Glutamatergic neuron (in vitro differentiated cells): ENCODE measurements at regions not wholly inside any gene's neighbourhood (a gene's known extent, or its start where the extent isn't known, plus 50 kb on each side); places are given as distances from the start of the nearest gene placed in this dataset.

Source experiments
- DNase-seq: peaks from one replicate; pipeline ENCODE4 v3.0.0; 2022
- H3K27ac Mint-ChIP-seq: one replicate; pipeline ENCODE4 v1.8.0; 2020; ENCODE audit warnings: mild to moderate bottlenecking, mixed read lengths, inconsistent platforms; ENCODE audit not compliant: unreplicated experiment
- H3K27me3 Mint-ChIP-seq: one replicate; pipeline ENCODE4 v1.8.0; 2020; ENCODE audit warnings: mild to moderate bottlenecking, moderate library complexity, mixed read lengths, inconsistent platforms; ENCODE audit not compliant: unreplicated experiment
- H3K36me3 Mint-ChIP-seq: one replicate; pipeline ENCODE4 v1.8.0; 2020; ENCODE audit warnings: mild to moderate bottlenecking, mixed read lengths, inconsistent platforms; ENCODE audit not compliant: unreplicated experiment
- H3K4me1 Mint-ChIP-seq: one replicate; pipeline ENCODE4 v1.8.0; 2020; ENCODE audit warnings: mild to moderate bottlenecking, low read depth, mixed read lengths, inconsistent platforms; ENCODE audit not compliant: unreplicated experiment
- H3K4me3 Mint-ChIP-seq: one replicate; pipeline ENCODE4 v1.8.0; 2020; ENCODE audit warnings: mild to moderate bottlenecking, mixed read lengths, inconsistent platforms; ENCODE audit not compliant: unreplicated experiment
- H3K9me3 Mint-ChIP-seq: one replicate; pipeline ENCODE4 v1.8.0; 2020; ENCODE audit warnings: mild to moderate bottlenecking, moderate library complexity, mixed read lengths, inconsistent platforms; ENCODE audit not compliant: unreplicated experiment
- TF ChIP-seq, protein P1 (sequence below): fragments of 200-600 bp; sonication (generic); IDR thresholded peaks from one replicate; pipeline ENCODE4 v1.5.0; 2021; ENCODE audit not compliant: partially characterized antibody, unreplicated experiment

DNA sequence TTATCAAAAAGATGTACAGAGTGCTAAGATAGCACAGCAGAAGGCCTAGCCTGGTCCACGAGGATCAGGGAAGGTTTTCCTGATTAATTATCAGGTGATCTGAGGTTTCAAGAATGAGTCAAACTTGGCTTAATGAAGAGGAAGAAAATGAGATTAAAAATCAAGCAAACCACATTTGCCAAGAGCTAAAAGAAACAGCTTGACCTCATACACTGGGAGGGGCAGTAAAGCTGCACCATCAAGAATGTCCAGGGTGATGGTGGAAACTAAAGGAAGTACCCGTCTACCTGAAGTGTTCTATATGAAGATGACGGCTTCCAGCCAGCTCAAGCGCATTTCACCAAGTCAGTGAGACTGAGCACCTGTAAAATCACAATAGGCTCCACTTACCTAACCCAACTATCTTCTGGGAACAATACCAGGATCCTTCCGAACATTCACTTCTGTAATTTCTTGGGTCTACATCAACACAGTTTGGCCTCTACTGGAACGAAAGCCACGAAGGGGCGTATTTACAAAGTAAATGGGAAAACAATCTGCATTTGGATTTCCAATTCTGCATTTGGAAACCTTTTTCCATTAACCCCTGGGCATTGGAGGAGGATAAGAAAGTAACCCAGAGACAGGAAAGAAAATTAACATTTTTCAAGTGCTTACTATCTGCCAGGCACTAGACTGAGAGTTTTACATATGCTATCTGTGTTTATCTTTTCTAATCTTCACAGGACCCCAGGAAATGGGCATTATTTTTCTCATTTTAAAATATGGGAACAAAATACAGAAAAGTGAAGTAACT lies 114.0 kb upstream of the DCLK2 start:
- TF ChIP-seq, protein P1, sequence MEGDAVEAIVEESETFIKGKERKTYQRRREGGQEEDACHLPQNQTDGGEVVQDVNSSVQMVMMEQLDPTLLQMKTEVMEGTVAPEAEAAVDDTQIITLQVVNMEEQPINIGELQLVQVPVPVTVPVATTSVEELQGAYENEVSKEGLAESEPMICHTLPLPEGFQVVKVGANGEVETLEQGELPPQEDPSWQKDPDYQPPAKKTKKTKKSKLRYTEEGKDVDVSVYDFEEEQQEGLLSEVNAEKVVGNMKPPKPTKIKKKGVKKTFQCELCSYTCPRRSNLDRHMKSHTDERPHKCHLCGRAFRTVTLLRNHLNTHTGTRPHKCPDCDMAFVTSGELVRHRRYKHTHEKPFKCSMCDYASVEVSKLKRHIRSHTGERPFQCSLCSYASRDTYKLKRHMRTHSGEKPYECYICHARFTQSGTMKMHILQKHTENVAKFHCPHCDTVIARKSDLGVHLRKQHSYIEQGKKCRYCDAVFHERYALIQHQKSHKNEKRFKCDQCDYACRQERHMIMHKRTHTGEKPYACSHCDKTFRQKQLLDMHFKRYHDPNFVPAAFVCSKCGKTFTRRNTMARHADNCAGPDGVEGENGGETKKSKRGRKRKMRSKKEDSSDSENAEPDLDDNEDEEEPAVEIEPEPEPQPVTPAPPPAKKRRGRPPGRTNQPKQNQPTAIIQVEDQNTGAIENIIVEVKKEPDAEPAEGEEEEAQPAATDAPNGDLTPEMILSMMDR, result no peak
- Mint-ChIP-seq H3K27ac (no peak overlapping the region), H3K4me1 (no peaks in the 10 kb centered on the region), H3K27me3 (no peaks in the 10 kb centered on the region), H3K36me3 (no peaks in the 10 kb centered on the region), H3K4me3 (no peak overlapping the region), H3K9me3 (no peaks in the 10 kb centered on the region)
- DNase-seq, result no peak

DNA sequence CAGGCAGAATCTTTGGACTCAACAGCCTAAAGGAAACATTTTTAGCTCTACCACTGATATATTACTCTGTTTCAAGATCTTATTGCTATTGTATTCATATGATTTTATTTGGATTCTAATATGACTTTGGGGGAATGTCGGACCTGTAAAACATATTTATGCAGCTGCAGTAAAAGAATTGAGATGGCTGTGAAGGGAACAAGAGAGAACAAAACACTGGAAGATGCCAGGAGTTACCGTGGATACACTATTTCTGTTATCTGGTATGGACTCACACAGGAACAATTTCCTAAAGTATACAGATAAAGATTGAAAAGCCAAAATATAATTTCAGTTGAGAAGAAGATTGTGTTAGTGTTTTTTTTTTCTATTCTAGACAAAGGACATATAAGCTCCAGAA lies 113.0 kb upstream of the DCLK2 start:
- no peaks in the 10 kb centered on the region for H3K4me1 Mint-ChIP-seq
- no peak for DNase-seq
- no peaks in the 10 kb centered on the region for H3K9me3 Mint-ChIP-seq
- H3K27me3 Mint-ChIP-seq, result no peaks in the 10 kb centered on the region
- no peak overlapping the region for H3K4me3 Mint-ChIP-seq
- no peaks in the 10 kb centered on the region for H3K36me3 Mint-ChIP-seq
- TF ChIP-seq, protein P1, result no peak
- H3K27ac Mint-ChIP-seq, result no peak overlapping the region

DNA sequence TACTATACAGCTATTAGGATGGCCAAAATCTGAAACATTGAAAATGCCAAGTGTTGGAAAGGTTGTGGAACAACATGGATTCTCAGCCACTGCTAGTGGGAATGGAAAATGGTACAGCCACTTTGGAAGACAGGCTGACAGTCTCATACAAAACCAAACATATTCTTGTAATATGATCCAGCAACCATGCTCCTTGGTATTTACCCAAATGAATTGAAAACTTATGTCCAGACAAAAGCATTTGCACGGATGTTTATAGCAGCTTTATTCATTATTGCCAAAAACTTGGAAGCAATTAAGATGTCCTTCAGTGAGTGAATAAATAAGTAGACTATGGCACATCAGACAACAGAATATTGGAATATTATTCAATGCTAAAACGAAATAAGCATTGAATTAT lies 105.8 kb upstream of the DCLK2 start:
- Mint-ChIP-seq H3K27ac (no peak overlapping the region), H3K9me3 (no peaks in the 10 kb centered on the region), H3K4me1 (no peaks in the 10 kb centered on the region), H3K27me3 (no peaks in the 10 kb centered on the region), H3K4me3 (no peak overlapping the region), H3K36me3 (no peaks in the 10 kb centered on the region)
- TF ChIP-seq, protein P1, result no peak
- no peak for DNase-seq

DNA sequence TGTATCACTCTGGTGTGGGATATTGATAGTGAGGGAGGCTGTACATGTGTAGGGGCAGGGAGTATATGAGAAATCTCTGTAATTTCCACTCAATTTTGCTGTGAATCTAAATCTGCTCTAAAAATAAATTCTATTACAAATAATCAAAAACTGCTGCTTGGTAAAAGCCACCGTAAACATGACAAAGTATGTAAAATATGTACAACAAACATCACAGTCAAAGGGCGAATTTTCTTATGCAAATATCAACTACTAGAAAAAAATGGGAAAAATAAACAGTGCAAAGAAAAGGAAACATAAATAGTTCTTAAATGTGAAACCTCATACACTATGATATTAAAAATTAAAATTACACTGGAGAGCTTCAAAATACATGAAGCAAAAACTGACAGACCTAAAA lies 105.1 kb upstream of the DCLK2 start:
- H3K27me3 Mint-ChIP-seq, result no peaks in the 10 kb centered on the region
- TF ChIP-seq, protein P1, result no peak

DNA sequence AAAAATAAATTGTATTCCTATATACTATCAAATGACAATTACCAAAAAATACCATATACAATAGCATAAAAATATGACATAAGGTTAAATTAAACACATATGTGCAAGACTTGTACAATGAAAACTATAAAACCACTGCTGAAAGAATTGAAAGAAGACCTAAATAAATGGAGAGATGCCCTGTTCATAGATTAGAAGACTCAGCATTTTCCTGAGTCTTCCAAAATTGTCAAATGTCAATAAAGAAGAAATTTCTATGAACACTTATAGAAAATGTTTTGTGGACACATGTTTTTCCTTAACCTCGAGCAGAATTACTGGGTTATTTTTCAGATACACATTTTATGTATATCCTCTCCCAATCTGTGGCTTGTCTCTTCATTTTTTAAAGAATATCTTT lies 103.1 kb upstream of the DCLK2 start:
- H3K36me3 Mint-ChIP-seq, result no peaks in the 10 kb centered on the region
- no peaks in the 10 kb centered on the region for H3K4me1 Mint-ChIP-seq
- no peak overlapping the region for H3K27ac Mint-ChIP-seq
- H3K27me3 Mint-ChIP-seq, result no peaks in the 10 kb centered on the region
- H3K4me3 Mint-ChIP-seq, result no peak overlapping the region
- DNase-seq, result no peak
- no peaks in the 10 kb centered on the region for H3K9me3 Mint-ChIP-seq
- TF ChIP-seq, protein P1, result no peak

More for the DNA sequence above, 105.1 kb upstream of the DCLK2 start:
- Mint-ChIP-seq H3K27ac (no peak overlapping the region), H3K4me1 (no peaks in the 10 kb centered on the region), H3K9me3 (no peaks in the 10 kb centered on the region), H3K4me3 (no peak overlapping the region), H3K36me3 (no peaks in the 10 kb centered on the region)
- no peak for DNase-seq
